ENCODE measurements at regions not wholly inside any gene's neighbourhood (a gene's known extent, or its start where the extent isn't known, plus 50 kb on each side); places are given as distances from the start of the nearest gene placed in this dataset.

GRCh38 chr5:102114525-102115069 lies 181.5 kb downstream of the SLCO4C1 start:
- no peak for TF ChIP-seq POLR2A (IDR thresholded peaks at IDR 0.05)
- TF ChIP-seq, protein P1, sequence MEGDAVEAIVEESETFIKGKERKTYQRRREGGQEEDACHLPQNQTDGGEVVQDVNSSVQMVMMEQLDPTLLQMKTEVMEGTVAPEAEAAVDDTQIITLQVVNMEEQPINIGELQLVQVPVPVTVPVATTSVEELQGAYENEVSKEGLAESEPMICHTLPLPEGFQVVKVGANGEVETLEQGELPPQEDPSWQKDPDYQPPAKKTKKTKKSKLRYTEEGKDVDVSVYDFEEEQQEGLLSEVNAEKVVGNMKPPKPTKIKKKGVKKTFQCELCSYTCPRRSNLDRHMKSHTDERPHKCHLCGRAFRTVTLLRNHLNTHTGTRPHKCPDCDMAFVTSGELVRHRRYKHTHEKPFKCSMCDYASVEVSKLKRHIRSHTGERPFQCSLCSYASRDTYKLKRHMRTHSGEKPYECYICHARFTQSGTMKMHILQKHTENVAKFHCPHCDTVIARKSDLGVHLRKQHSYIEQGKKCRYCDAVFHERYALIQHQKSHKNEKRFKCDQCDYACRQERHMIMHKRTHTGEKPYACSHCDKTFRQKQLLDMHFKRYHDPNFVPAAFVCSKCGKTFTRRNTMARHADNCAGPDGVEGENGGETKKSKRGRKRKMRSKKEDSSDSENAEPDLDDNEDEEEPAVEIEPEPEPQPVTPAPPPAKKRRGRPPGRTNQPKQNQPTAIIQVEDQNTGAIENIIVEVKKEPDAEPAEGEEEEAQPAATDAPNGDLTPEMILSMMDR (IDR thresholded peaks at IDR 0.05), result no peak
